ENCODE measurements at regions not wholly inside any gene's neighbourhood (a gene's known extent, or its start where the extent isn't known, plus 50 kb on each side); places are given as distances from the start of the nearest gene placed in this dataset.

DNA sequence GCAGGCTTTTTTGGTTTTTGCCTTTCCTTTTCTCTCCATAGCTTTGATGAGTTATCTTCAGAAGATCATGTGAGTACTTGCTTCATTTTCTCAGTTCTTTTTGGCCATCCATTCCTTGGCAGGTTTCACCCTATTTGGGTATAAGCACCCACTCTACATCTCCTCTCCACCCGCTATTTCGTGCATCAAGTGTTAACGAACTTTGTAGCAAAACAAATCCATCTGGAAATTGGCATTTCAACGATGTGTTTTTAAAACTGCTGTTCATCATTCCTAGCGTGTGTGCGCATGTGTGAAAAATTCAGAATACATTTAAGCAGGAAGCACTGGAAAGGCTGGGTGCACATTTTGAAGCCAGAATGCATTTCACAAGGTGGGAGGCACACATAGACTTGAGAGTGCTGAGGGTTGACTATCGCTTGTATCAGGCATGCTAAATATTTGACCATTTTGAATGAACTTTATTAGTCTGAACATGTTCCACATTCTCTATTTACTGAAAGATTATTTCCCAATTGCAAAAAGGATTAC lies 89.7 kb upstream of the FHIT start:
- TF ChIP-seq, protein P1, sequence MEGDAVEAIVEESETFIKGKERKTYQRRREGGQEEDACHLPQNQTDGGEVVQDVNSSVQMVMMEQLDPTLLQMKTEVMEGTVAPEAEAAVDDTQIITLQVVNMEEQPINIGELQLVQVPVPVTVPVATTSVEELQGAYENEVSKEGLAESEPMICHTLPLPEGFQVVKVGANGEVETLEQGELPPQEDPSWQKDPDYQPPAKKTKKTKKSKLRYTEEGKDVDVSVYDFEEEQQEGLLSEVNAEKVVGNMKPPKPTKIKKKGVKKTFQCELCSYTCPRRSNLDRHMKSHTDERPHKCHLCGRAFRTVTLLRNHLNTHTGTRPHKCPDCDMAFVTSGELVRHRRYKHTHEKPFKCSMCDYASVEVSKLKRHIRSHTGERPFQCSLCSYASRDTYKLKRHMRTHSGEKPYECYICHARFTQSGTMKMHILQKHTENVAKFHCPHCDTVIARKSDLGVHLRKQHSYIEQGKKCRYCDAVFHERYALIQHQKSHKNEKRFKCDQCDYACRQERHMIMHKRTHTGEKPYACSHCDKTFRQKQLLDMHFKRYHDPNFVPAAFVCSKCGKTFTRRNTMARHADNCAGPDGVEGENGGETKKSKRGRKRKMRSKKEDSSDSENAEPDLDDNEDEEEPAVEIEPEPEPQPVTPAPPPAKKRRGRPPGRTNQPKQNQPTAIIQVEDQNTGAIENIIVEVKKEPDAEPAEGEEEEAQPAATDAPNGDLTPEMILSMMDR (conservative IDR thresholded peaks at IDR 0.05; ENCODE audit: control insufficient read depth, insufficient read depth, low read depth, low read length), result no peak
- no peak overlapping the region for H3K4me3 ChIP-seq (ENCODE audit: control insufficient read depth, low read depth, low read length)
- no peak for DNase-seq (ENCODE audit: low read depth)

DNA sequence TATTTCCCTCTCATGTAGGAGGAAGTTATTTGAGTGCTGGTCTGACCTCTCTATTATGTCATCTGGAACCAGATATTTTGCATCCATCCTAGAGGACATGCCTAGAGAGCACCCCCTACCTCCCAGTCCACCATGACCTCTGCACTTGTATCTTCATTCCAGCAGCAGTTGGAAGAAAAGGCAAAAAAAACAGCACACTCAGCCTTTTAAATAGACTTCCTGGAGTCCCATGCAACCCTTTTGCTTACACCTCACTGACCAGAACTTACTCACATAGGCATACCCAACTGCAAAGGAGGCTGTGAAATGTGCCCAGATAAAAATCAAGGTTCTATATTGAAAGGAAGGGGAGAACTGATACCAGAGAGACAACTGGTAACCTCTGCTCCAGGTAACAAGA lies 92.3 kb upstream of the FHIT start:
- no peak for DNase-seq (ENCODE audit: low read depth)
- TF ChIP-seq, protein P1 (conservative IDR thresholded peaks at IDR 0.05; ENCODE audit: control insufficient read depth, insufficient read depth, low read depth, low read length), result no peak
- no peak overlapping the region for H3K4me3 ChIP-seq (ENCODE audit: control insufficient read depth, low read depth, low read length)

DNA sequence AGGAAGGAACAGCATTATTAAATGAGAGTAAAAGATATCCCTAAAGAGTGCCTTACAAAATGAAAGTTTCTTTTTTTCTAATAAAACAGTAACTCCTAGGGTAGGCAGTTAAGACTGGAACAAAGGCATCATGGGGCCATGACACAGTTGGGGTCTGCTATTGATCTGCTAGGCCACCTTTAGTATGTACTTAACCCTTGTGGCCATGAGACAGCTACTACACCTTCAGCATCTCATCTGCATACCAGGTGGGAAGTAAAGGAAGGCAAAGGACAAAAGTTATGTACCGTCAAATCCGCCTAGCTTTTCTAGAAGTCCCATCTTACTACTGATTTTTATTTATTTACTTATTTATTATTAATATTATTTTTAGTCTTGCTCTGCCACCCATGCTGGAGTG lies 93.8 kb upstream of the FHIT start:
- TF ChIP-seq, protein P1 (conservative IDR thresholded peaks at IDR 0.05; ENCODE audit: control insufficient read depth, insufficient read depth, low read depth, low read length), result no peak
- DNase-seq (ENCODE audit: low read depth), result no peak
- no peak overlapping the region for H3K4me3 ChIP-seq (ENCODE audit: control insufficient read depth, low read depth, low read length)

DNA sequence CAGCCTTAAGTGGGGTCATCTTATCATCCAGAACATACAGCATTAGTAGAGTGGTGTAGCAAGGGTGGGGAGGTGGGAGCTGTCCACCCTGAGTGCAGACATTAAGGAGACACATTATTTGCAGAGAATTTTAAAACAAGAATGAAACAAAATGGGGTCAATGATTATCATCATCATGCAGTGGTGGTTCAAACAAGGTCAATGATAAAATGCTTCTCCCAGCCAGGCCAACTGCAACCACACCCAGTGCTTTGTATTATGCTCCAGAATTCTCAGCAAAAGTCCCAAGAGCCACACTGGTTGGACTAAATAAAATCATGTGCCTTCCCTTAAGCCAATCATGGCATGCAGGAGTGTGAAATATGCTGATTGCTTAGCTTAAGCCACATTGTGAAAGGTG lies 96.7 kb upstream of the FHIT start:
- no peak overlapping the region for H3K4me3 ChIP-seq (ENCODE audit: control insufficient read depth, low read depth, low read length)
- no peak for DNase-seq (ENCODE audit: low read depth)
- TF ChIP-seq, protein P1 (conservative IDR thresholded peaks at IDR 0.05; ENCODE audit: control insufficient read depth, insufficient read depth, low read depth, low read length), result no peak

DNA sequence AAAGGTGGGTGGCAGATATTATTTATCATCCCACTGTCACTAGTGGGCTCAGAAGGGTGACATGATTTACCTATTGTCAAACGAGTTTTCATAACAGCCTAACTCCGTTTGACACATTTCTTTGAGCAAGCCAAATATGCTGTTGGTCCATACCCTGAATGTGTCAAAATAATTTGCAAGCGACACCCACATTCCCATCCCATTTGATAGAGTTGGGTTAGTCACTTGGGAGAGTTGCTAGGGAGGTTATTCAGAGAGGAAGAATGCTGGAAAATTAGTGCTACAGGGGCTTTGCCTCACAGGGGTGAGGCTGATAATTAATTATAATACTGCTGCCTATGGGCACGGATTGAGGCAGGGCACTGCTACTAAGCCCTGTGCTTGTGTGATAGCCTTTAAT lies 98.5 kb upstream of the FHIT start:
- TF ChIP-seq, protein P1 (conservative IDR thresholded peaks at IDR 0.05; ENCODE audit: control insufficient read depth, insufficient read depth, low read depth, low read length), result no peak
- H3K4me3 ChIP-seq (ENCODE audit: control insufficient read depth, low read depth, low read length), result no peak overlapping the region
- no peak for DNase-seq (ENCODE audit: low read depth)

DNA sequence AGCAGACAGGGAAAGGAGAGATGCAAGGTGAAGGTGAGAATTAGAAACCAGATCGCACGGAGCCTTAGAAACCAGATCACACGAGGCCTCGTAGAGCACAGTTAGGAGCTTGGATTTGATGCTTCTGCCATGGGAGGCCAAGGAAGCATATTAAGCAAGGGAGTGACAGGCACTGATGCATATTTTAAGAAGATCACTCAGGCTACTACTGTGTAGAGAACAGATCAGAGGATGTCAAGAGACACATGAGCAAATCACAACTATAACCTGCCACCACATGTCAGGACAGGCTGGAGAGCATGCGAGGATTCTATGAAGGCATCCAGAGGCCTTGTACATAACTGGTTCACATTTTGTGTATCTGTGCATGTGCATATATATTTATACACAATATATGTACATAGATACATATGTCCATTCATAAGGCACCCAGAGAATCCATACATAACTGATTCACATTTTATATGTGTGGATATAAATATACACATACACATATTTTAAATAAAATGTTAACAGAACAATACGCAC lies 99.6 kb upstream of the FHIT start:
- H3K4me3 ChIP-seq (ENCODE audit: control insufficient read depth, low read depth, low read length), result no peak overlapping the region
- TF ChIP-seq, protein P1 (conservative IDR thresholded peaks at IDR 0.05; ENCODE audit: control insufficient read depth, insufficient read depth, low read depth, low read length), result no peak
- DNase-seq (ENCODE audit: low read depth), result no peak

DNA sequence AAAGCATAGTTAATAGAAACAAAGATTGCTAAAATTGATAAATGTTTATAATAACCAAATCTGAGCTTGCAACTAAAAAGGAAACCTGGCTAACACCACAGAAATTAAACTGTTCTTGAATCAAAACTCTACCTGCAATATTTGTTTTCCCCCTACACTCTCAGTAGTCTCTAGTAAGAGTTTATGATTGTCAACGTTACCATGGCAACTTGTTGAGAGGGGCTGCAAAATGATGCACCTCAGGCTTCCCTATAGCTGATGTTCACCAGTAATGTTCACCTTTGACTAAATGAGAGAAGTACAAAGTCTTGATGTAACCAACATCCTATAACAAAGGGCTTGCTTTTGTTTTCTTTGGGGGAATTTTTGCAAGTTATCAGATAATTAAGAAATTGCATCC lies 101.1 kb upstream of the FHIT start:
- TF ChIP-seq, protein P1 (conservative IDR thresholded peaks at IDR 0.05; ENCODE audit: control insufficient read depth, insufficient read depth, low read depth, low read length), result no peak
- no peak for DNase-seq (ENCODE audit: low read depth)
- no peak overlapping the region for H3K4me3 ChIP-seq (ENCODE audit: control insufficient read depth, low read depth, low read length)

All from fibroblast of mammary gland (primary cell).